Endothelial cell of umbilical vein (primary cell): ENCODE measurements at regions not wholly inside any gene's neighbourhood (a gene's known extent, or its start where the extent isn't known, plus 50 kb on each side); places are given as distances from the start of the nearest gene placed in this dataset.

Experiments used
- BruUV-seq: library from RNA; stranded (reverse); fragments of 400-500 nt; replicated peaks from 2 replicates; lab custom pipeline; 2021; lab: Mats Ljungman, UMichigan
- CTCF ChIA-PET: fragments of 300-600, 350-600 bp; sonication (Branson Sonifier 250); formaldehyde crosslinking; loops from one replicate; lab custom pipeline; 2021; ENCODE audit warnings: antibody characterized with exemption, inconsistent platforms; lab: Charles Lee
- POLR2A ChIA-PET: fragments of 300-600, 350-600 bp; sonication (Branson Sonifier 250); formaldehyde crosslinking; loops from one replicate; lab custom pipeline; 2021; ENCODE audit warnings: antibody characterized with exemption, inconsistent platforms; lab: Charles Lee
- DNase-seq: peaks from one replicate; pipeline ENCODE4 v3.0.0-alpha.2; 2011; ENCODE audit warnings: low read depth, low spot score
- FAIRE-seq: peaks from 2 replicates; lab custom pipeline; 2011; peaks lifted over from hg19 to GRCh38; lab: Jason Lieb, UNC
- H2AFZ ChIP-seq: 2 replicates; pipeline ENCODE4 v1.6.0; 2012; ENCODE audit warnings: low read depth, low read length, control low read depth, inconsistent platforms
- H3K27ac ChIP-seq: 2 replicates; pipeline ENCODE4 v1.5.1; 2011; ENCODE audit warnings: low read depth, mild to moderate bottlenecking, control low read depth, low read length, moderate library complexity; ENCODE audit not compliant: insufficient read depth
- H3K27me3 ChIP-seq, 2 experiments: 2 replicates each; pipeline versions ENCODE4 v1.6.0 to v1.6.1; 2011; ENCODE audit warnings: low read length in 2 of 2, mixed read lengths in 1 of 2; ENCODE audit not compliant: control insufficient read depth in 2 of 2, insufficient read depth in 2 of 2
- H3K36me3 ChIP-seq, 2 experiments: 2 replicates in 1 of 2; 3 replicates in 1 of 2; pipeline ENCODE4 v1.5.1; 2011; ENCODE audit warnings: low read length in 2 of 2, mild to moderate bottlenecking in 1 of 2, moderate library complexity in 1 of 2; ENCODE audit not compliant: control insufficient read depth in 2 of 2, insufficient read depth in 2 of 2; ENCODE audit errors: extremely low read depth in 1 of 2
- H3K4me1 ChIP-seq: 3 replicates; pipeline ENCODE4 v1.5.1; 2011; ENCODE audit warnings: mild to moderate bottlenecking, low read length; ENCODE audit not compliant: control insufficient read depth, insufficient read depth; ENCODE audit errors: extremely low read depth
- H3K4me2 ChIP-seq: 2 replicates; pipeline ENCODE4 v1.6.1; 2011; ENCODE audit warnings: low read length, control low read depth, mixed read lengths; ENCODE audit not compliant: insufficient read depth
- H3K4me3 ChIP-seq, 3 experiments: fragments of 200-600 bp in 1 of 3; sonication (generic), shearing (Covaris generic) in 1 of 3; replicated peaks in 1 of 3; 2 replicates each; pipeline ENCODE4 v1.5.1; 2011 to 2016; ENCODE audit warnings: control low read depth in 3 of 3, low read length in 3 of 3, mild to moderate bottlenecking in 2 of 3, inconsistent platforms in 1 of 3, low read depth in 1 of 3, moderate library complexity in 1 of 3; ENCODE audit not compliant: insufficient read depth in 1 of 3
- H3K79me2 ChIP-seq: 2 replicates; pipeline ENCODE4 v1.6.0; 2012; ENCODE audit warnings: low read length, inconsistent platforms; ENCODE audit not compliant: control insufficient read depth, insufficient read depth
- H3K9ac ChIP-seq: replicated peaks from 2 replicates; pipeline ENCODE3; 2011; ENCODE audit warnings: low read length, control low read depth; ENCODE audit not compliant: insufficient read depth; ENCODE audit errors: extremely low read depth
- H3K9me1 ChIP-seq: replicated peaks from 3 replicates; pipeline ENCODE4 v1.6.0; 2011; ENCODE audit warnings: mild to moderate bottlenecking, low read length; ENCODE audit not compliant: control insufficient read depth, insufficient read depth; ENCODE audit errors: extremely low read depth
- H3K9me3 ChIP-seq: replicated peaks from 2 replicates; pipeline ENCODE4 v1.5.1; 2012; ENCODE audit warnings: low read length, inconsistent platforms; ENCODE audit not compliant: control insufficient read depth, insufficient read depth
- H4K20me1 ChIP-seq: replicated peaks from 2 replicates; pipeline ENCODE3; 2011; ENCODE audit warnings: mild to moderate bottlenecking, low read length; ENCODE audit not compliant: control insufficient read depth, insufficient read depth; ENCODE audit errors: extremely low read depth
- EZH2 ChIP-seq: IDR thresholded peaks from 2 replicates; pipeline ENCODE4 v1.6.1; 2012; ENCODE audit warnings: borderline replicate concordance, low read depth, mild to moderate bottlenecking, moderate library complexity, low read length, inconsistent platforms; ENCODE audit not compliant: severe bottlenecking
- FOS ChIP-seq: IDR thresholded peaks from 2 replicates; pipeline ENCODE4 v1.6.1; 2011; ENCODE audit warnings: mild to moderate bottlenecking, low read length, moderate library complexity, borderline replicate concordance; ENCODE audit not compliant: insufficient read depth
- GATA2 ChIP-seq: IDR thresholded peaks from 2 replicates; pipeline ENCODE4 v1.7.0; 2011; ENCODE audit warnings: low read depth, mild to moderate bottlenecking, moderate library complexity, mixed read lengths, low read length; ENCODE audit not compliant: insufficient read length, insufficient read depth
- JUN ChIP-seq: IDR thresholded peaks from 2 replicates; pipeline ENCODE4 v1.6.1; 2011; ENCODE audit warnings: borderline replicate concordance, low read depth; ENCODE audit not compliant: insufficient read length, insufficient read depth
- MYC ChIP-seq: IDR thresholded peaks from one replicate; pipeline ENCODE4 v1.6.1; 2011; ENCODE audit warnings: mild to moderate bottlenecking, low read depth, low read length
- POLR2A ChIP-seq: IDR thresholded peaks from 2 replicates; pipeline ENCODE4 v1.6.1; 2012; ENCODE audit warnings: low read depth, mild to moderate bottlenecking, control low read depth, low read length
- POLR2AphosphoS5 ChIP-seq: IDR thresholded peaks from 2 replicates; pipeline ENCODE4 v1.6.1; 2012; ENCODE audit warnings: low read depth, mild to moderate bottlenecking, control low read depth, low read length, moderate library complexity; ENCODE audit not compliant: insufficient read depth
- dilution Hi-C: fragments of 300-500 bp; cut with MboI; formaldehyde crosslinking; loops from one replicate; pipeline ENCODE4 v1.15.0; 2019; ENCODE audit warnings: low sequenced_read_pairs; ENCODE audit not compliant: extremely low pct_ligation_motif_present
- intact Hi-C: fragments of 100-400 bp; cut with micrococcal nuclease; formaldehyde crosslinking; loops from one replicate; pipeline ENCODE4 v1.10.0; 2022
- TF ChIP-seq, protein P1 (sequence below): IDR thresholded peaks from 2 replicates; pipeline ENCODE4 v1.6.1; 2011; ENCODE audit not compliant: insufficient read depth, insufficient read length
- TF ChIP-seq, protein P2 (sequence below), 2 donors: IDR thresholded peaks; 1 replicate in 1 of 2; 2 replicates in 1 of 2; pipeline ENCODE4 v1.5.1; 2011; ENCODE audit warnings: low read length in 2 of 2, mild to moderate bottlenecking in 2 of 2, moderate library complexity in 2 of 2, control low read depth in 1 of 2, inconsistent platforms in 1 of 2, low read depth in 1 of 2; ENCODE audit not compliant: insufficient read depth in 1 of 2; ENCODE audit errors: extremely low read depth in 1 of 2

DNA sequence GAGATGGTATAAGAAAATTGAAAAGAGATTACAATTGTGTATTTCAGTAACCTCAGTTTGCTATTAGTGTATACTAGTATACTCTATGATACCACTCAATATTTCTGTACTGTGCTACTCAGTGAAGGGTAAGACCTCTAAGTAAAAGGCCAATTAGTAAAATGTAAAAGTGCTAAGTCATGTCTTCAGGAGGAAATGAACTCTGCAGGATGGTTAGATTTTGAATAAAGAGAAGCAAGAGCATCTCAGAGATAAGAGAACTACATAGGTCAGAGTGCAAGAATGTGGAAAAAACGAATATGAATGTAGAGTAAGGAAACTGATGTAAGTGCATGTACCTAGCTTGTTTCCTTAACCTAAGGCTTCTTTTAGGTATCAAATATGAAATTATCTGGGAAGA lies 796.6 kb upstream of the GBE1 start:
- Histone ChIP-seq H3K4me1 (no peaks in the 10 kb centered on the region), H3K9me1 (no peaks in the 10 kb centered on the region), H3K4me2 (no peak overlapping the region), H3K27me3 (no peaks in the 10 kb centered on the region), H4K20me1 (no peaks in the 10 kb centered on the region), H2AFZ (no peak overlapping the region), H3K9me3 (no peaks in the 10 kb centered on the region), H3K36me3 (no peaks in the 10 kb centered on the region), H3K4me3 (no peak overlapping the region), H3K9ac (no peak overlapping the region), H3K79me2 (no peaks in the 10 kb centered on the region), H3K27ac (no peak overlapping the region)
- no peak for DNase-seq
- intact Hi-C loops (no loop called here), dilution Hi-C loops (no loop called here)
- no TSS peak for BruUV-seq
- no peak for FAIRE-seq
- ChIA-PET POLR2A (no interaction called here), CTCF (no interaction called here)
- no peak for TF ChIP-seq POLR2A
- no peak for TF ChIP-seq POLR2AphosphoS5
- TF ChIP-seq GATA2 = no peak
- TF ChIP-seq, protein P1, sequence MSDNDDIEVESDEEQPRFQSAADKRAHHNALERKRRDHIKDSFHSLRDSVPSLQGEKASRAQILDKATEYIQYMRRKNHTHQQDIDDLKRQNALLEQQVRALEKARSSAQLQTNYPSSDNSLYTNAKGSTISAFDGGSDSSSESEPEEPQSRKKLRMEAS = no peak
- no peak for TF ChIP-seq EZH2
- TF ChIP-seq JUN = no peak
- TF ChIP-seq FOS = no peak
- TF ChIP-seq MYC = no peak
- TF ChIP-seq, protein P2, sequence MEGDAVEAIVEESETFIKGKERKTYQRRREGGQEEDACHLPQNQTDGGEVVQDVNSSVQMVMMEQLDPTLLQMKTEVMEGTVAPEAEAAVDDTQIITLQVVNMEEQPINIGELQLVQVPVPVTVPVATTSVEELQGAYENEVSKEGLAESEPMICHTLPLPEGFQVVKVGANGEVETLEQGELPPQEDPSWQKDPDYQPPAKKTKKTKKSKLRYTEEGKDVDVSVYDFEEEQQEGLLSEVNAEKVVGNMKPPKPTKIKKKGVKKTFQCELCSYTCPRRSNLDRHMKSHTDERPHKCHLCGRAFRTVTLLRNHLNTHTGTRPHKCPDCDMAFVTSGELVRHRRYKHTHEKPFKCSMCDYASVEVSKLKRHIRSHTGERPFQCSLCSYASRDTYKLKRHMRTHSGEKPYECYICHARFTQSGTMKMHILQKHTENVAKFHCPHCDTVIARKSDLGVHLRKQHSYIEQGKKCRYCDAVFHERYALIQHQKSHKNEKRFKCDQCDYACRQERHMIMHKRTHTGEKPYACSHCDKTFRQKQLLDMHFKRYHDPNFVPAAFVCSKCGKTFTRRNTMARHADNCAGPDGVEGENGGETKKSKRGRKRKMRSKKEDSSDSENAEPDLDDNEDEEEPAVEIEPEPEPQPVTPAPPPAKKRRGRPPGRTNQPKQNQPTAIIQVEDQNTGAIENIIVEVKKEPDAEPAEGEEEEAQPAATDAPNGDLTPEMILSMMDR (IDR thresholded peaks at IDR 0.05; ENCODE audit: extremely low read depth in 1 of 2, insufficient read depth in 1 of 2, low read depth in 1 of 2, low read length in 2 of 2) = no peak
